Left hindlimb (tissue), 1 donor: ENCODE measurements at regions not wholly inside any gene's neighbourhood (a gene's known extent, or its start where the extent isn't known, plus 50 kb on each side); places are given as distances from the start of the nearest gene placed in this dataset.

Source experiments
- DNase-seq: peaks from one replicate; pipeline ENCODE4 v3.0.0-alpha.2; 2018

DNA sequence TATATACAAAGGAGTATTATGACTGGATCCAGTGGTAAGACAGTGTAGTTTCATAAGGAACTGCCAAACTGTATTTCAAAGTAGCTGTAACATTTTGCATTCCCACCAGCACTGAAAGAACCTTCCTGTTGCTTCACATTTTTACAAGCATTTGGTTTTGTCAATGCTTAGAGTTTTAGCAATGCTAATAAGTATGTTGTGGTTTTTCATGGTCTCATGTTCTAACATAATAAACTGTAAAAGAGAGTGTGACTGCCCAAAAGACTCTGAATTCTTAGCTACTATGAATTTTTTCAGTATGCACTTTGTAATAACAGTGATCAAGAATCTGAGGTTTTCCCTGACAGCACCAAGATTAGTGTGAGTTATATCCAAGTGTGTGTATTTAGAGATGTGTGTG, 604.2 kb downstream of the XIRP2 start:
- no peak for DNase-seq

DNA sequence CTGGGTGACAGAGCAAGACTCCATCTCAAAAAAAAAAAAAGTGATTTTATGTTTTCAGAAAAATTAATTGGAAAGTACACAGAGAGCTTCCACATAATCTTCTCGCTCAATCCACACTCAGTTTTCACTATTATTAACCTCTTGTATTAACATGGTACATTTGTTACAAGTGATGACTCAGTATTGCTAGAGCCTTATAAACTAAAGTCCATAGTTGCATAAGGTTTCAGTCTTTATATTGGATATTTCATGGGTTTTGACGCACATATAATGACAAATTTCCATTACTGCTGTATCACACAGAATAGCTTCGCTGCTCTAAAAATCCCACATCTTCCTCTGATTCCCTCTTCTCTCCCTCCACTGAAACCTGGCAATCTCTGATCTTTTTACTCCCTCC, 603.5 kb downstream of the XIRP2 start:
- no peak for DNase-seq

GRCh38 chr2:167490455-167490854, 602.2 kb downstream of the XIRP2 start:
- no peak for DNase-seq

GRCh38 chr2:167489325-167489724, 601.0 kb downstream of the XIRP2 start:
- DNase-seq, result no peak

- peak; percentile 37 for DNase-seq
Measured at GRCh38 chr2:167487728-167488127, 599.4 kb downstream of the XIRP2 start.

GRCh38 chr2:167484875-167485274, 596.6 kb downstream of the XIRP2 start:
- DNase-seq, result no peak

- no peak for DNase-seq
Measured at GRCh38 chr2:167480986-167481309, 592.7 kb downstream of the XIRP2 start.

DNA sequence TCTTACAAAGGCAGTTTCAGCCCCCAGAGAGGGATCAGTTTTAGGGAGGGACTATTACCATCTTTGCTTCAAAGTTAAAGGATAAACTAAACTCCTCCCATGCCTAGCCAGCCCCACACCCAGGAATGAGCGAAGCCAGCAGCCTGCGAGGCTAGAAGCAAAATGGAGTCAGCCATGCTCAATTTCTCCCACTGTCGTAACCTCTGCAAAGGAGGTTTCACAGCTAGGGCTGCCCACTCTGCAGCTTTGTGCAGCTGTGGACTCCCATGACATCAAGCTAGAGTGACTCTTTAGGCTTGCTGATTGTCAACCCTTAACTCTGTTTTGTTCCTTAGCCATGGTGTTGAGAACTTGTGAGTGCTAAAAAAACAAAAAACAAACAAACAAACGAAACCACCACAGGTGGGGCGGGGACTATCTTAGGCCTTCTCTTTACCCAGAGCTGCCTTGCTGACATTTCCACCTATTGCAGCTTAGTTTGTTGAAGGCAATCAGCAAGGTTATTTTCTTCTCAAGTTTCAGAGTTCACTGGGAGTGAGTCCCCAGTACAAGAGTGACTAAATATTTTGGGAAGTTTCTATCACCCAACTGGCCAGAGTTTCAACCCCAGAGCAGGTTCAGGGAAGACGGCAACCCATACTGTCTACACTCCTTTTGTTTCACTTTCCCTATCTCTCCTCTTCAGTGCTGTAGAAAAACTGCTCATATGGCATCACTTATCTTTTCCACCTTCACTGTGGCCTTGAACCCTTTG, 592.1 kb downstream of the XIRP2 start:
- DNase-seq, result no peak

DNA sequence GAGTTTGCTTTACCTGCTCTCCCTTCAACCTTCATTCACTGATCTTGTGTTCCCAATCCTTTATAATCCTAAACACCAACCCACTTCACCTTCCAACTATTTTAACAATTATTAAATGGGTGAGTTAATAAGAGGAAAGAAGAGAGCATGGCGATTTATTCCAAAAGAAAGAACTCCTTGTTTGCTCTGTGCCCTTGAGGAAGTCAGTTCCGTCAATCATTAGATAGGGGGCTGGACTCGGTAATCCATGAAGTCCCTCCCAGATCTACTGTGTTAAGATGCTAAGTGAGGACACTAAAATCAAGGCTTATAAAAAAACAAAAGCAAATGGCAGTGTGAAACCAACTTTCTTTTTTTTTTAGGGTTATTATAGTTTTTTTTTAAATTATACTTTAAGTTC, 589.9 kb downstream of the XIRP2 start:
- no peak for DNase-seq

GRCh38 chr2:167475791-167476190, 587.5 kb downstream of the XIRP2 start:
- no peak for DNase-seq

DNA sequence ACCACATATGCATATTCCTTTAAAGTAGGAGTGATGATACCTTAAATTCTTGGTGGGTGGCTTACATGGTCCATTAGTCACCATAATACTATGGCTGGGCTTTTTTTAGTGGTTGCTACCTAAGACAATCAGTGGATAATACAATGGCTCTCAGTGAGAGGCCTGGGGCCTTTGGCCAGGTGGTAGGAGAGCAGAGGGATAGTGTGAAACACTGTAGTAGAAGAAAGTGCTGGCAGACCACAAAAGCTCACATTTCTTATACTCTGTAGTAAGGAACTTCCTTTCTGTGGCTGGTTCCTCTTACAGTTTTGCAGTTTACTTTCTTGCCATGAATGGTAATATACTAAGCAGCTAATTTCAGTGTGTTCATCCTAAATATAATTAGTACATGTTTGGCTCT, 583.5 kb downstream of the XIRP2 start:
- DNase-seq, result no peak

- DNase-seq, result no peak
Measured at GRCh38 chr2:167471332-167471731, 583.1 kb downstream of the XIRP2 start.

GRCh38 chr2:167462379-167462778, 574.1 kb downstream of the XIRP2 start:
- no peak for DNase-seq

GRCh38 chr2:167454036-167454435, 565.8 kb downstream of the XIRP2 start:
- no peak for DNase-seq

DNA sequence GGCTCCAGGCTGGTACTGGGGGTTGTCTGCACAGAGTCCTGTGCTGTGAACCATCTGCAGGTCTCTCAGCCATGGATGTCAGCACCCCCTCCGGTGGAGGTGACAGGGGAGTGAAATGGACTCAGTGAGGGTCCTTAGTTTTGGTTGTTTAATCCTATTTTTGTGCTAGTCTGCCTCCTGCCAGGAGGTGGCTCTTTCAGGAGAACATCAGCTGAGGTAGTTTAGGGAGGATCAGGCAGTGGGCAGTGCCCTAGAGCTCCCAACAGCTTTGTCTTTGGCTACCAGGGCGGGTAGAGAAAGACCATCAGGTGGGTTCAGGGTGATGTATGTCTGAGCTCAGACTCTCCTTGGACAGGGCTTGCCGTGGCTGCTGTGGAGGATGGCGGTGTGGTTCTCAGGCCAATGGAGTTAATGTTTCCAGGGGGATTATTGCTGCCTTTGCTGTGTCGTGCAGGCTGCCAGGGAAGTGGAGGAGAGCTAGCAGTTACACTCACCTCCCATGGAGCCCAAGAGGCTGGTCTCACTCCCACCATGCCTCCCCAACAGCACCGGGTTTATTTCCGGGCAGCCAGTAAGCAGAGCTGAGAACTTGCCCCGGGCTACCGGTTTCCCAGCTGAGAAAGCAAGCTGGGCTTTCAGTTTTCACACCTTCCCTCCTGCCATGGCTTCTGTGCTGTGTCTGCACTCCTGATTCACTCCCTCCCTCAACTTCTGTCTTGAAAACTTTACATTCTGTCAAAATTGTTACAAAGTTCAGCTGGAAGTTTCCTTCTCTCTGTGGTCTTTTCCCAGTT, 563.4 kb downstream of the XIRP2 start:
- no peak for DNase-seq

- DNase-seq, result no peak
Measured at GRCh38 chr2:167450364-167450763, 562.1 kb downstream of the XIRP2 start.

GRCh38 chr2:167440382-167440781, 552.1 kb downstream of the XIRP2 start:
- DNase-seq, result no peak

GRCh38 chr2:167438206-167438605, 549.9 kb downstream of the XIRP2 start:
- DNase-seq, result no peak

DNA sequence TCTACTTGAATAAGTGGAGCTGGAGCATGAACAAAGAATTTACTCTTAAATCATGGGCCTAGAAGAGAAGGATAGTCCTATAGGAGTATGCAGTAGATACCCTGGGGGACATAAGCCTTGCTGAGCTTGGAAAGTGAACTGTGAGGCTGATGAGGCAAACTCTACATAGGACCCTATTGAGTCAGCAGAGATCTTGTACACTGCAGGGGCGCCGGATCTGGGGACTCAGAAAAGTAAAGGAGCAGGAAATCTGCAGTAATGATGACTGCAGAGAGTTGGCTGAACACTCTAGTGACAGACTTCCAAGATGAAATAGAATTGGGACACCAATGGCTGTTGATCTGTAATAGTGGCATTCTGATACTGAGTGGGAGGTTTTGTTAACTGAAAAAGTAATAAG, 543.7 kb downstream of the XIRP2 start:
- no peak for DNase-seq

DNA sequence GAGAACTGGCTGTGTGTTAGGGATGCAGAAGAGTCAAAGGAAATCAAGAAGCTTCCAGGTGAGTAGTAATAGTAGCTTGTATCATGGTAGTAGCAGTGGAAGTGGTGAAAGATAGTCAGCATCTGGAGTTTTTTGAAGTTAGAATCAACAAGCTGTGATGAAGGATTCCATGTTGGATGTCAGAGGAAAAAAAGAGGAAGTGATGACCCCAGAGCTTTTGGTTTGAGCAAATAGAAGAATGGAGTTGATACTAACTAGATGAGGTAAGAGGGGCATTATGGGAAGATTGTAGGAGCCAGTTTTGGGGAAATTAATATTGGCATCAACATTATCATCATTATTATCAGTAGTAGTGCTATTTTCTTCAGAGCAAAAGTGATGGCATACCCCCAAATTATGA, 542.2 kb downstream of the XIRP2 start:
- no peak for DNase-seq

- DNase-seq, result no peak
Measured at GRCh38 chr2:167424803-167425755, 536.8 kb downstream of the XIRP2 start.

DNA sequence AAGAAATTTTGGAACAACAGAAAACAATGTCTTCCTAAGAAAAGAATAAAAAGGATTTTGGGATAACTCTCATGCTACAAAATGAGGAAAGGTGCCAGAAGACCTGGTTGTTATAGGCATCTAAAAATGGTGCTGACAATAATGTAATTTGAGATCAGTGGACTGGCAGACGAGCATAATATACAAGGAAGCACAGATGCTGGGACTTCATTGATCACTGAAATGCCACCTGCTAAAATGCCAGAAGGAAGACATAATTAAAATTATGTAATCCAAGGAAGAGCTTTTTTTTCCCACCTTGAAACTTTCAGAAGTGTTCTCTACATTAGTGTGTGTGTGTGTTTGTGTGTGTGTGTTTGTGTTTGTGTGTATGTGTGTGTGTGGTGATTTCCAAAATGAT, 535.9 kb downstream of the XIRP2 start:
- DNase-seq, result no peak

- no peak for DNase-seq
Measured at GRCh38 chr2:167423731-167424130, 535.5 kb downstream of the XIRP2 start.
